ENCODE measurements at regions not wholly inside any gene's neighbourhood (a gene's known extent, or its start where the extent isn't known, plus 50 kb on each side); places are given as distances from the start of the nearest gene placed in this dataset.

DNA sequence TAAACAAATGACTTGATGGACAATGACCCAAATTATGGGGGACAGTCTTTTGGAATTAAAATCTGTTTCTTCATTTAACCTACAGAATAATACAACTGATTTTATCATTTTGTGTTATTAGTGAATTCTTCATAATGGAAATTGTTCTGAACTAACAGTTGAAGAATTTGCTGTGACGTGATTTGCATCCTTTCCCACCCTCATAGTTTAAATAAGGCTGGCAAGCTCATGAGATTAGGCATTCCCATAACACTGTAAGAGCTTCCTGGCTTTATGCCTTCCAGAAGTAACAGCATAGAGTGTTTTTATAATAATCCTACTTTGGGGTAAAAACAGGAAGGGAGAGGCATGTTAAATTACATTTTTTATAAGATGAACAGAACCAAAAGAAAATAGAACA, 95.7 kb downstream of the ATP6V1G3 start:
- Histone ChIP-seq H3K23ac (ENCODE audit: insufficient read length) (no peak overlapping the region), H4K5ac (ENCODE audit: insufficient read length, low read depth, low read length) (no peak overlapping the region), H2AK5ac (ENCODE audit: low read depth, low read length) (no peak overlapping the region), H3K79me1 (ENCODE audit: low read depth, low read length) (no peaks in the 10 kb centered on the region), H3K36me3 (ENCODE audit: control insufficient read depth in 2 of 4, insufficient read depth in 4 of 4, low read length in 3 of 4) (no peaks in the 10 kb centered on the region), H3K79me2 (ENCODE audit: control insufficient read depth in 1 of 2, insufficient read depth in 2 of 2, low read length in 2 of 2) (no peaks in the 10 kb centered on the region), H4K91ac (replicated peaks; ENCODE audit: insufficient read length, low read length) (no peak overlapping the region), H3K56ac (replicated peaks; ENCODE audit: insufficient read length, low read depth, low read length) (no peak overlapping the region), H2AFZ (ENCODE audit: low read length) (no peak overlapping the region), H3K4me1 (replicated peaks in 1 of 4; ENCODE audit: control insufficient read depth in 3 of 4, insufficient read depth in 4 of 4, low read length in 3 of 4) (no peaks in the 10 kb centered on the region), H2BK20ac (ENCODE audit: low read length) (no peak overlapping the region), H2BK12ac (ENCODE audit: low read depth, low read length) (no peak overlapping the region), H3K9me3 (ENCODE audit: insufficient read depth in 2 of 2, low read depth in 1 of 2, low read length in 1 of 2) (no peaks in the 10 kb centered on the region), H3K18ac (ENCODE audit: extremely low read depth, low read length) (no peak overlapping the region), H2BK5ac (ENCODE audit: low read depth, low read length) (no peak overlapping the region), H3K27ac (ENCODE audit: low read depth, low read length) (no peak overlapping the region), H3K14ac (ENCODE audit: insufficient read length) (no peak overlapping the region), H3K4me3 (ENCODE audit: extremely low read depth in 1 of 4, insufficient read depth in 2 of 4, low read depth in 3 of 4, low read length in 4 of 4) (no peak overlapping the region), H3K4me2 (ENCODE audit: insufficient read depth in 1 of 2, low read depth in 2 of 2, low read length in 2 of 2) (no peak overlapping the region), H3K23me2 (ENCODE audit: low read depth, low read length) (no peaks in the 10 kb centered on the region), H2BK120ac (replicated peaks; ENCODE audit: low read depth, low read length) (no peak overlapping the region), H3K27me3 (replicated peaks in 1 of 4; ENCODE audit: control insufficient read depth in 3 of 4, extremely low read depth in 1 of 4, insufficient read depth in 3 of 4, low read length in 3 of 4) (no peaks in the 10 kb centered on the region), H3K9ac (replicated peaks in 1 of 4; ENCODE audit: extremely low read depth in 1 of 4, low read depth in 3 of 4, low read length in 3 of 4) (no peak overlapping the region), H3K4ac (replicated peaks; ENCODE audit: insufficient read length, low read depth, low read length) (no peak overlapping the region), H4K20me1 (replicated peaks in 1 of 2; ENCODE audit: control insufficient read depth in 1 of 2, insufficient read depth in 2 of 2, low read length in 2 of 2) (no peaks in the 10 kb centered on the region), H4K8ac (ENCODE audit: extremely low read depth, insufficient read depth, low read length) (no peak overlapping the region), H2BK15ac (ENCODE audit: low read length) (no peak overlapping the region)
- no peak for DNase-seq (ENCODE audit: low read depth in 1 of 2, low spot score in 2 of 2)
- ChIA-PET POLR2A (ENCODE audit: partially characterized antibody) (no interaction called here), CTCF (ENCODE audit: partially characterized antibody) (no interaction called here)
- WGBS, 2 experiments (ENCODE audit: extremely low coverage in 1 of 2, insufficient coverage in 1 of 2, insufficient read length in 1 of 2, insufficient replicate concordance in 2 of 2, low coverage in 1 of 2, low lambda C conversion rate in 2 of 2, missing lambda C conversion rate in 1 of 2) = 95% methylated on average over 1 of the region's 1 CpG; no CpG with 5 or more reads in 1 of the 2 experiments
- FAIRE-seq = no peak
- TF ChIP-seq RXRA (IDR thresholded peaks at IDR 0.05; ENCODE audit: insufficient read depth, low read depth, low read length) (no peak), BRCA1 (IDR thresholded peaks at IDR 0.05; ENCODE audit: low read depth, low read length) (no peak), RNF2 (IDR thresholded peaks at IDR 0.05; ENCODE audit: borderline replicate concordance, low read depth, low read length, missing control alignments, poor library complexity, severe bottlenecking) (no peak), HDAC2 (IDR thresholded peaks at IDR 0.05; ENCODE audit: borderline replicate concordance in 1 of 2, low read depth in 2 of 2, low read length in 2 of 2) (no peak), KDM4A (IDR thresholded peaks at IDR 0.05; ENCODE audit: low read depth, low read length, severe bottlenecking) (no peak), CBX5 (IDR thresholded peaks at IDR 0.05; ENCODE audit: low read depth, low read length) (no peak), HDAC6 (IDR thresholded peaks at IDR 0.05; ENCODE audit: low read depth, low read length) (no peak), TEAD4 (IDR thresholded peaks at IDR 0.05; ENCODE audit: low read depth, low read length) (no peak), POLR2A (IDR thresholded peaks at IDR 0.05; ENCODE audit: control extremely low read depth in 1 of 2, low read depth in 2 of 2, low read length in 2 of 2) (no peak), JUND (IDR thresholded peaks at IDR 0.05; ENCODE audit: low read length) (no peak), EGR1 (IDR thresholded peaks at IDR 0.05; ENCODE audit: borderline replicate concordance, low read depth, low read length) (no peak)
- TF ChIP-seq, protein P1, sequence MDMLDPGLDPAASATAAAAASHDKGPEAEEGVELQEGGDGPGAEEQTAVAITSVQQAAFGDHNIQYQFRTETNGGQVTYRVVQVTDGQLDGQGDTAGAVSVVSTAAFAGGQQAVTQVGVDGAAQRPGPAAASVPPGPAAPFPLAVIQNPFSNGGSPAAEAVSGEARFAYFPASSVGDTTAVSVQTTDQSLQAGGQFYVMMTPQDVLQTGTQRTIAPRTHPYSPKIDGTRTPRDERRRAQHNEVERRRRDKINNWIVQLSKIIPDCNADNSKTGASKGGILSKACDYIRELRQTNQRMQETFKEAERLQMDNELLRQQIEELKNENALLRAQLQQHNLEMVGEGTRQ (IDR thresholded peaks at IDR 0.05; ENCODE audit: low read length) = no peak

Measured in H1 (cell line).